PC-9 (cell line): ENCODE measurements at regions not wholly inside any gene's neighbourhood (a gene's known extent, or its start where the extent isn't known, plus 50 kb on each side); places are given as distances from the start of the nearest gene placed in this dataset.

Experiments used
- BruUV-seq: library from RNA; stranded (reverse); fragments of 400-500 nt; replicated peaks from 2 replicates; lab custom pipeline; 2021; lab: Mats Ljungman, UMichigan
- CTCF ChIA-PET: fragments of 300-600 bp; sonication (Branson Sonifier 250); formaldehyde crosslinking; loops from one replicate; lab custom pipeline; 2022; ENCODE audit warnings: antibody characterized with exemption; lab: Charles Lee
- POLR2A ChIA-PET: fragments of 300-600 bp; sonication (Branson Sonifier 250); formaldehyde crosslinking; loops from one replicate; lab custom pipeline; 2022; ENCODE audit warnings: antibody characterized with exemption; ENCODE audit not compliant: unreplicated experiment; lab: Charles Lee
- DNase-seq, 2 experiments: peaks; one replicate each; pipeline versions ENCODE4 v3.0.0 to v3.0.0-alpha.2; 2015 to 2022; ENCODE audit warnings: mixed read lengths in 1 of 2
- H2AFZ ChIP-seq: fragments of 200-600 bp; sonication (generic); 2 replicates; pipeline ENCODE4 v1.8.1; 2017; ENCODE audit warnings: antibody characterized with exemption
- H3F3A ChIP-seq: fragments of 200-600 bp; sonication (generic); 2 replicates; pipeline ENCODE4 v1.8.1; 2017; ENCODE audit warnings: antibody characterized with exemption, mild to moderate bottlenecking, low read depth; ENCODE audit not compliant: insufficient read depth
- H3K27ac ChIP-seq: fragments of 200-600 bp; sonication (generic); 2 replicates; pipeline ENCODE4 v1.6.1; 2016; ENCODE audit warnings: mixed run types
- H3K27me3 ChIP-seq: fragments of 200-600 bp; sonication (generic); 2 replicates; pipeline ENCODE4 v1.6.1; 2016; ENCODE audit warnings: low read depth, mixed run types; ENCODE audit not compliant: insufficient read depth
- H3K36me3 ChIP-seq: fragments of 200-600 bp; sonication (generic); 2 replicates; pipeline ENCODE4 v1.6.1; 2016; ENCODE audit warnings: low read depth, mixed run types
- H3K4me1 ChIP-seq: fragments of 200-600 bp; sonication (generic); replicated peaks from 2 replicates; pipeline ENCODE4 v1.6.1; 2016; ENCODE audit warnings: mixed run types; ENCODE audit not compliant: insufficient read depth
- H3K4me2 ChIP-seq: fragments of 200-600 bp; sonication (generic); 2 replicates; pipeline ENCODE4 v1.6.1; 2017; ENCODE audit warnings: mixed run types
- H3K4me3 ChIP-seq: fragments of 200-600 bp; sonication (generic); 2 replicates; pipeline ENCODE4 v1.6.1; 2016; ENCODE audit warnings: mixed run types
- H3K79me2 ChIP-seq: fragments of 200-600 bp; sonication (generic); 2 replicates; pipeline ENCODE4 v1.6.1; 2017; ENCODE audit warnings: low read depth, mixed run types
- H3K9me2 ChIP-seq: fragments of 200-600 bp; sonication (generic); 2 replicates; pipeline ENCODE4 v1.8.1; 2017; ENCODE audit warnings: mild to moderate bottlenecking; ENCODE audit not compliant: insufficient read depth
- H3K9me3 ChIP-seq: fragments of 200-600 bp; sonication (generic); 2 replicates; pipeline ENCODE4 v1.8.1; 2016; ENCODE audit warnings: low read depth; ENCODE audit not compliant: insufficient read depth
- H4K20me1 ChIP-seq: fragments of 200-600 bp; sonication (generic); 2 replicates; pipeline ENCODE4 v1.8.1; 2017; ENCODE audit not compliant: insufficient read depth
- CTCF ChIP-seq: fragments of 200-600 bp; sonication (generic); conservative IDR thresholded peaks from 2 replicates; pipeline ENCODE4 v1.6.1; 2017; ENCODE audit warnings: mixed run types, antibody characterized with exemption, mild to moderate bottlenecking, moderate library complexity
- EZH2 ChIP-seq: fragments of 200-600 bp; sonication (generic); IDR thresholded peaks from 2 replicates; pipeline ENCODE4 v1.8.0; 2017; ENCODE audit warnings: antibody characterized with exemption, low read depth
- intact Hi-C: fragments of 100-400 bp; cut with micrococcal nuclease; formaldehyde crosslinking; loops from one replicate; pipeline ENCODE4 v1.10.0; 2022; ENCODE audit not compliant: unreplicated experiment

- Histone ChIP-seq H3K27me3 (no peaks in the 10 kb centered on the region), H3K79me2 (no peaks in the 10 kb centered on the region), H3K27ac (no peak overlapping the region), H3K36me3 (no peaks in the 10 kb centered on the region), H3K9me3 (0 out of 2 replicates have a peak, but pooled peaks cover 4% of the 10 kb centered on the region), H2AFZ (no peak overlapping the region), H4K20me1 (no peaks in the 10 kb centered on the region), H3K4me1 (no peaks in the 10 kb centered on the region), H3K4me2 (no peak overlapping the region), H3K9me2 (no peaks in the 10 kb centered on the region), H3K4me3 (no peak overlapping the region), H3F3A (no peaks in the 10 kb centered on the region)
- ChIA-PET CTCF (no interaction called here), POLR2A (no interaction called here)
- no TSS peak for BruUV-seq
- intact Hi-C loops = no loop called here
- no peak for TF ChIP-seq CTCF
- no peak for TF ChIP-seq EZH2
- no peak for DNase-seq
These were observed 57.2 kb upstream of the HAPLN1 start for GRCh38 chr5:83777856-83778255.

- no peaks in the 10 kb centered on the region for H3K36me3 ChIP-seq
- H3K79me2 ChIP-seq = no peaks in the 10 kb centered on the region
- ChIA-PET POLR2A (no interaction called here), CTCF (no interaction called here)
- no peaks in the 10 kb centered on the region for H3K27me3 ChIP-seq
- 0 out of 2 replicates have a peak, but pooled peaks cover 4% of the 10 kb centered on the region for H3K9me3 ChIP-seq
- BruUV-seq = no TSS peak
- H3K4me3 ChIP-seq = no peak overlapping the region
- no peaks in the 10 kb centered on the region for H4K20me1 ChIP-seq
- H3F3A ChIP-seq = no peaks in the 10 kb centered on the region
- no peaks in the 10 kb centered on the region for H3K9me2 ChIP-seq
- no peak for TF ChIP-seq CTCF
- TF ChIP-seq EZH2 = no peak
- no peak overlapping the region for H3K4me2 ChIP-seq
- intact Hi-C loops = no loop called here
- H3K27ac ChIP-seq = no peak overlapping the region
- H2AFZ ChIP-seq = no peak overlapping the region
- no peaks in the 10 kb centered on the region for H3K4me1 ChIP-seq
- no peak for DNase-seq
These were observed 55.9 kb upstream of the HAPLN1 start for GRCh38 chr5:83776437-83777031.
